ENCODE measurements at regions not wholly inside any gene's neighbourhood (a gene's known extent, or its start where the extent isn't known, plus 50 kb on each side); places are given as distances from the start of the nearest gene placed in this dataset.

- no peak for TF ChIP-seq MAZ (IDR thresholded peaks at IDR 0.05; ENCODE audit: borderline replicate concordance, low read depth, low read length)
- no peak for TF ChIP-seq ELK1 (IDR thresholded peaks at IDR 0.05; ENCODE audit: borderline replicate concordance, low read depth, low read length)
- no peak for TF ChIP-seq BHLHE40 (IDR thresholded peaks at IDR 0.05; ENCODE audit: low read depth, low read length)
- TF ChIP-seq CTCF (conservative IDR thresholded peaks at IDR 0.05; ENCODE audit: low read depth, low read length), result no peak
- TF ChIP-seq POLR2A (IDR thresholded peaks at IDR 0.05; ENCODE audit: low read depth, low read length), result no peak
- no peak for TF ChIP-seq NFE2L2 (IDR thresholded peaks at IDR 0.05; ENCODE audit: low read depth, low read length)
- no peak for TF ChIP-seq RAD21 (IDR thresholded peaks at IDR 0.05; ENCODE audit: low read length)
- no peak for TF ChIP-seq RFX5 (IDR thresholded peaks at IDR 0.05; ENCODE audit: low read depth, low read length)
- TF ChIP-seq CHD1 (IDR thresholded peaks at IDR 0.05; ENCODE audit: low read depth, low read length), result no peak
- no peak for TF ChIP-seq USF2 (IDR thresholded peaks at IDR 0.05; ENCODE audit: low read depth, low read length)
- no peak for TF ChIP-seq RCOR1 (IDR thresholded peaks at IDR 0.05; ENCODE audit: insufficient replicate concordance, low read length)
- no peak for TF ChIP-seq FOS (IDR thresholded peaks at IDR 0.05; ENCODE audit: low read depth, low read length)
- TF ChIP-seq MAFK (IDR thresholded peaks at IDR 0.05; ENCODE audit: low read depth, low read length), result no peak
- no peak for TF ChIP-seq MXI1 (IDR thresholded peaks at IDR 0.05; ENCODE audit: borderline replicate concordance, low read depth, low read length)
- TF ChIP-seq SMC3 (IDR thresholded peaks at IDR 0.05; ENCODE audit: low read depth, low read length), result no peak
- TF ChIP-seq CEBPB (IDR thresholded peaks at IDR 0.05; ENCODE audit: low read depth, low read length), result no peak
- Histone ChIP-seq H3K9ac (ENCODE audit: low read depth, low read length) (no peak overlapping the region), H2BK5ac (ENCODE audit: low read depth, low read length, poor library complexity, severe bottlenecking) (no peak overlapping the region), H3K4me1 (ENCODE audit: control insufficient read depth, insufficient read depth, low read length) (no peaks in the 10 kb centered on the region), H2AK9ac (replicated peaks; ENCODE audit: low read depth, low read length, poor library complexity) (no peak overlapping the region), H4K91ac (ENCODE audit: insufficient read depth, low read depth, low read length) (no peak overlapping the region), H3K14ac (replicated peaks; ENCODE audit: low read depth, low read length) (no peak overlapping the region), H2AFZ (replicated peaks; ENCODE audit: low read length, poor library complexity) (no peak overlapping the region), H3K27me3 (ENCODE audit: control insufficient read depth, insufficient read depth, low read length) (no peaks in the 10 kb centered on the region), H3K9me3 (ENCODE audit: control insufficient read depth, insufficient read depth, low read length) (no peaks in the 10 kb centered on the region), H3K79me1 (ENCODE audit: low read depth in 1 of 2, low read length in 2 of 2) (no peaks in the 10 kb centered on the region), H3K56ac (ENCODE audit: extremely low read depth, insufficient read depth, low read length) (no peak overlapping the region), H3K4me3 (ENCODE audit: insufficient read depth, low read depth, low read length) (no peak overlapping the region), H4K8ac (ENCODE audit: low read depth in 2 of 2, low read length in 2 of 2) (no peak overlapping the region), H2BK20ac (ENCODE audit: low read depth, low read length) (no peak overlapping the region), H3K27ac (ENCODE audit: insufficient read depth, low read length) (no peak overlapping the region), H3K4me2 (ENCODE audit: low read depth, low read length) (no peak overlapping the region), H2AK5ac (ENCODE audit: low read depth, low read length) (no peak overlapping the region), H2BK120ac (ENCODE audit: low read depth, low read length) (no peak overlapping the region), H4K20me1 (ENCODE audit: insufficient read depth, low read length) (no peaks in the 10 kb centered on the region), H2BK15ac (ENCODE audit: low read depth, low read length) (no peak overlapping the region), H3K23ac (ENCODE audit: low read depth, low read length) (no peak overlapping the region), H3K4ac (ENCODE audit: low read depth, low read length) (no peak overlapping the region), H3K9me1 (ENCODE audit: insufficient read depth, low read length) (no peaks in the 10 kb centered on the region), H3K36me3 (ENCODE audit: control insufficient read depth, insufficient read depth, low read length) (no peaks in the 10 kb centered on the region), H4K5ac (ENCODE audit: low read depth, low read length) (no peak overlapping the region), H3K18ac (ENCODE audit: low read depth, low read length) (no peak overlapping the region)
- ChIA-PET CTCF (no interaction called here), POLR2A (ENCODE audit: unreplicated experiment) (no interaction called here)
- intact Hi-C loops (cut with micrococcal nuclease), result no loop called here
- ATAC-seq (ENCODE audit: low read depth) (no peak), DNase-seq (no peak)
- 100% methylated on average over 1 of the region's 2 CpGs; no CpG with 5 or more reads in 1 of the 2 experiments for WGBS, 2 experiments (ENCODE audit: extremely low coverage in 2 of 2, insufficient read length in 1 of 2)
- in situ Hi-C loops (cut with MboI; ENCODE audit: low sequenced_read_pairs), result no loop called here
- no TSS peak for BruUV-seq (replicated peaks)
- dilution Hi-C loops (cut with HindIII; ENCODE audit: low sequenced_read_pairs, unreplicated experiment), result no loop called here
These were observed 1392.9 kb downstream of the EFNB2 start for GRCh38 chr13:105142556-105142955.

All from IMR-90 (cell line).